Hematopoietic multipotent progenitor cell treated with erythropoietin and hydrocortisone succinate and interleukin-3 and kit ligand, for 15 days (in vitro differentiated cells): ENCODE measurements at regions not wholly inside any gene's neighbourhood (a gene's known extent, or its start where the extent isn't known, plus 50 kb on each side); places are given as distances from the start of the nearest gene placed in this dataset.

Source experiments
- DNase-seq: peaks from one replicate; pipeline ENCODE4 v3.0.0-alpha.2; 2015; ENCODE audit warnings: low spot score

DNA sequence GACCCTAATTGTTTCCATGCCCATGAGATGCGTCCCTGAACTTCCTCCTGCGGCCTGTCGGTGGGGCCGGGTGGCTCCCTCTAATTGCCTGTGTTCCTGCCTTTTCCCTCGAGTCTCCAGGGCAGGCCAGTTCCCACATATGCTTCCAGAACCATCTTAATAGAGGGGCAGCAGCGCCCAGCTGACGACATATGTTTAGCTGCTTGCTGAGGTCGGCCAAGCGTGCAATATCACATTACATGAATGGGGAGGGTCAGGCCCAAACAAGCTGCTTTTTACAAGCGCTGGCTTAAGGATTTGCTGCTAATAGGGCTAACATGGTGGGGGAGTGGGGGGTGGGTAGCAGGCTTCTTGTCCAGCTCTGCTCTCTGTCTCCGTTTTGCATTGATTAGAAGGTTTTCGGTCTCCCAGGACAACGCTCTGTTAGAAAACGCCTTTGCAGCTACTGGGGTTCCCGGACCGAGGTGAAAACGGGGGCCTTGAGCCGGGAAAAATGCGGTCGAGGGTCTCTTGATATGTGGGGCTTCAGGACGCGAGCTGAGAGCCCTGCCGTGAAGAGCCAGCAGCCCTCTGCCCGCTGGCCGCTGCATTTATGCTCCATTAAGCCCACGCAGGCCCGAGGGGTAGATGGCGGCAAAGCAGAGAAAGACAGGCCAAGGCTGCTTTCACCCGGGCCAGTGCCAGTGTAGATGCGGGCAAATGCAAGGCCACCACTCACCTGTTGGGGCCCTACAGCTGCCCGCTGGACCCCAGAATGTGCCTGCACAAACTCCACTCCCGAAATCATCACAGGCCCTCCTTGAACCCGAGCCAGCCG lies 308.5 kb downstream of the BMP7 start:
- no peak for DNase-seq

DNA sequence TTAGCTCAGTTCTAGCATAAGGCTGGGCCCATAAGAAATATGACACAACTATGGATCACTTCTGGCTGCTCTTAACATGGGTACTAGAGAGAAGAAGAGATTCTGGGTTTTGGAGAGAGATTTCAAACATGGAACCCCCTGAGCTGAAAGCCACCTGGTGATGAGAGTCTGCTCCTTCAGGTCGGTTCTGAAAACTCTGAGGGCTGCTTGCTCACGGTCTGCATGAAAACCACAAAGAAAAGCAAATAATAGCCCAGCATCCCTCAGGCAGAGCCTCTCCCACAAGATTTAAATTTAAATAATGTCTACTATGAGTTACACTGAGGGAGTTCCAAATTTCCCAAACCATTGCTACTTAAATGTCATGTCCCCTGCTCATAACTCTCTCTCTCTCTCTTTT lies 301.5 kb downstream of the BMP7 start:
- no peak for DNase-seq

- no peak for DNase-seq
Measured at GRCh38 chr20:56967916-56968315, 298.5 kb downstream of the BMP7 start.

- DNase-seq, result no peak
Measured at GRCh38 chr20:56968376-56969048, 297.9 kb downstream of the BMP7 start.

- DNase-seq, result no peak
Measured at GRCh38 chr20:56974499-56975250, 291.8 kb downstream of the BMP7 start.

- no peak for DNase-seq
Measured at GRCh38 chr20:56975838-56976237, 290.6 kb downstream of the BMP7 start.

GRCh38 chr20:56976336-56976735 lies 290.1 kb downstream of the BMP7 start:
- no peak for DNase-seq

- no peak for DNase-seq
Measured at GRCh38 chr20:56978475-56978874, 288.0 kb downstream of the BMP7 start.

- DNase-seq, result no peak
Measured at GRCh38 chr20:56979125-56979524, 287.3 kb downstream of the BMP7 start.

DNA sequence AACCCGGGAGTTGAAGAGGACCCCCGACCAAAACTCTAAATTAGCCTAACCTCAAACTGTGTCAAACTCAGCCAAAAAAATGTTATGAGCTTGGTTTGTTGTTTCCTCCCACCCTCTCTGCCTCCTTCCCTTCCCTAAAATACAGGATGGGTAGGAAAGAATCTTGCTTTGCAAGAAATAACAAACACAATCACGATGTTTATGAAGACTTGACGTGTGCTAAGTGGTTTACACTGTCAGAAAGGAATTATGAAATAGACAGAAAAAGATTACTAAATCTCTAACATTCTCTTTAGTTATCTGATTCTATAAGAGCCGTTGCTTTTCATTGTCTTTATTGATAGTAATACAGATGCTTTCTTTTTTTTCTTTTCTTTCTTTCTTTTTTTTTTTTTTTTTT lies 285.1 kb downstream of the BMP7 start:
- DNase-seq, result no peak

DNA sequence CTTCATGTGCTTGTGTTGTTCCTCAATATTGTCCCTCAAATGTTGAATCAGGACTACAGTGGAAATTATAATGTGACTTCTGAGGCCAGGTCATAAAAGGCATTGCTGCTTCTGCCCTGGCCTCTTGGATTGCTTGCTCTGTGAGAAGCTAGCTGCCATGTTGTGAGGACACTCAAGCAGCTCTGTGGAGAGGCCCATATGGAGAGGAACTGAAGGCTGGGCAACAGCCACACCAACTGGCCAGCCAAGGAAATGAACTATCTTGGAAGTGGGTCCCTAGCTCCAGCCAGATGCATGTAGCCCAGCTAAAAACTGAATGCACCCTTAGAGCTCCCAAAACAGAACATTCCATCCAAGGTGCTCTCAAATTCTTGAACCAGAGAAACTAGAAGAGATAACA lies 282.6 kb downstream of the BMP7 start:
- no peak for DNase-seq

DNA sequence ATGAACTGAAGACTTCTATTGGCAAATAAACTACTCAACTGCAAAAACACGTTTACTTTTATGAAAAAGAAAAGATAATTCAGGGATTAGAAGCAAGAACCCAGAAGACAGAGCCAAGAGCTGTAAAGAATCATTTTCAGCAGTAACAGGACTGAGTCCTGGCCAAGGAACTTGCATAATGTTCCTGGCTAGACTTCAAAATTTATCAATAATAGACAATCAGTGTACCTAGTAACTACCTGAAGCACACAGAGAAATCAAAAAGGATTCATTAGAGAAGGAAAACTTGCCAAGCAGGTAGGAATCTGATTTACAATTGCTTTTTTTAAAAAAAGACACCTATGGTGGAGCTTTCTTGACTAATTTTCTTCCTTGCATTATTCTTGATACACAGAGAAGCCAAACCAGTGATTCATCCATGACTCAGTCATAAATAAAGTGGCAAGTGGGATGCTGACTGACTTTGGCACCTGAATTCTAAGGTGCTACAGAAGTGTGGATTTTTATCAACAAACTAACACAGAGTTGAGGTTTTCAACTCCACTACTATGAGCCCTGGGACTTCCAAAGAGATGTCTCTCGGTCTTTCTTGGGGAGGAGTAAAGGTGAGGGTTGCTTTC lies 281.3 kb downstream of the BMP7 start:
- DNase-seq, result no peak

- DNase-seq, result no peak
Measured at GRCh38 chr20:56986476-56986875, 280.0 kb downstream of the BMP7 start.

GRCh38 chr20:56986931-56987720 lies 279.3 kb downstream of the BMP7 start:
- no peak for DNase-seq

DNA sequence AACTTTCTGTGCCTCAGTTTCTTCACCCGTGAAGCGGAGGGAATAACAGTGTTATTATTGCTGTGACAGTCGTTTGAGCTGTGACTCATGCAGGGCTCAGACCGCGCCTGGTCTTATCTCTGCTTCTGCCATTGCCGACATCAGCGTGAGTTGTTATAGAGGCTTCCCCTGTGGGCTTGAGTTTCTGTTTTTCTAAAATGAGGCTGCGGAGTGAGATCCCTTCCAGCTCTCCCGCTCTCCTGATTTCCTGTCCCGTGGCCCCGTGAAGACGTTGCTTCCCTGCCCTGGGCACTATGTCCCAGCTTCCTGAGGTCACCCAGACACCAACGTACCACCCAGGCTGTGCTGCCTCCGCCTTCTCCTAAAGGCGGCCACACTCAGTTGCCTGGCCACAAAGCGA lies 278.5 kb downstream of the BMP7 start:
- DNase-seq, result no peak

DNA sequence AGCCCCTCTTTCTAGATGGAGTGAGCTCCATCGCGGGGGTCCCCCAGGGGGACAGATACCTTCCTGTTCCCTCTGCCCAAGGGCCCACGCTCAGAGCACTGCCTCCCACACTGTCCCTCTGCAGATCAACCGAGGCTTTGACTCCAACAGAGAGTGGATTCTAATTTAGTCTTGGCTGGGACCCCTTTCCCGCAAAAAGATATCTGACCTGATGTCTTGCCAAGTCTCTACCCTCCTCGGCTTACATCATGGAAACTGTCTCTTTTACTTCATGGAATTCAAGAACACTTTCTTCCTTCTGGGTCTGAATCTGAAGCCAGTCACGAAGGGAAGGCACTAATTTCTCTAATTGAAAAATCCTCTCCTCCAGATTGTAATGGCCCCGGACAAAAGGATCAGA lies 278.0 kb downstream of the BMP7 start:
- no peak for DNase-seq

- no peak for DNase-seq
Measured at GRCh38 chr20:56989516-56989915, 276.9 kb downstream of the BMP7 start.

DNA sequence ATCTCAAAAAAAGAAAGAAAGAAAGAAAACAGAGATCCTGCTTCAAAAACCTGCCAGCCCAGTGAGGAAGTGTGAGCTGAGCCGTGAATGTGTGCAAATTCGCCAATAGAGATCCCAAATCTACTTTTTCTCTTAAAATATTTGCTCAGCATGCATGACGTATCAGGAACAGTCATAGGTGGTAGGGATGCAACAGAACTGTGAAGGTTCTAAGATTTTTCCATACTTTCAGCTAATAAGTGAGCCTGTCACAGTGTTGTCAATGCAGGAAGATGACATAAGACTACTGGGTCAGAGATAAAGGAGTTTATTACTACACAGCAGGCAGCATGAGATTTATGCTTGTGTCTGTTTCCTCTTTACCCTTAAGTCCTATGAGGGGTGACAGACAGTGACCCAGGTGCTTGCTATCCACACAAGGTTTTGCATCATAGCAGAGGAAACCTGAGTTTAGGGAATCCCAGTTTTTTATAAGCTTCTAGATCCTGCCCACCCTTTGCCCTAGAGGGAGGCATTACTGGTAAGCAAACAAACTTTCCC lies 273.4 kb downstream of the BMP7 start:
- DNase-seq, result no peak

- DNase-seq, result no peak
Measured at GRCh38 chr20:56994006-56994405, 272.4 kb downstream of the BMP7 start.

DNA sequence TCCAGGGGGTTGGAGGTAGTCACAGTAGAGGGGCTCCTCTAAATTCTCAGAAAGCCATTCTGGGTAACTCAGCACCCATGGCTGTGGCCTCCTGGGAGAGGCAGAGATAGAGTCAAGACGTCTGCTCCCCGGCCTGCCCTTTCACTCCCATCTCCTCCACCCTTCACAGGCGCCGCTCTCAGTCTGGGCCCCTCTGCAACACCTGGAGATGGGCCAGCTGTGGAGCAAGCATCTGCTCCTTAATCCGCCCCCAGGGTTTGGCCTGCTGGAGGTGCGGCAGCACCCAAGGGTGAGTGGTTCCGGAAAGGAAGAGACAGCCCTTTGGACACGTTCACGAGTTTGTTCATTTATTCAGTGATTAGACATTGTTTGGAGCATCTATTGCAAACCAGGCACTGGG lies 271.3 kb downstream of the BMP7 start:
- no peak for DNase-seq

- no peak for DNase-seq
Measured at GRCh38 chr20:56995635-56996075, 270.8 kb downstream of the BMP7 start.
